ACHN (cell line): ENCODE measurements at regions not wholly inside any gene's neighbourhood (a gene's known extent, or its start where the extent isn't known, plus 50 kb on each side); places are given as distances from the start of the nearest gene placed in this dataset.

Experiments
- DNase-seq: peaks from one replicate; pipeline ENCODE4 v3.0.0-alpha.2; 2015
- in situ Hi-C: cut with HindIII; loops from 2 replicates; pipeline ENCODE4 v1.10.0; 2017; ENCODE audit warnings: low sequenced_read_pairs, low pct_ligation_motif_present, low pct_unique_long_range_greater_than_20kb

GRCh38 chr5:148937239-148937638 is 110.8 kb downstream of the ADRB2 start:
- in situ Hi-C loops: no loop called here
- no peak for DNase-seq

- in situ Hi-C loops: no loop called here
- no peak for DNase-seq
These were observed 111.6 kb downstream of the ADRB2 start for GRCh38 chr5:148937830-148938521.

GRCh38 chr5:148938522-148938882 is 112.1 kb downstream of the ADRB2 start:
- in situ Hi-C loops: no loop called here
- no peak for DNase-seq

GRCh38 chr5:148939676-148940075 is 113.3 kb downstream of the ADRB2 start:
- in situ Hi-C loops: no loop called here
- DNase-seq: no peak

GRCh38 chr5:148941810-148942209 is 115.4 kb downstream of the ADRB2 start:
- in situ Hi-C loops: no loop called here
- DNase-seq: no peak

GRCh38 chr5:148949841-148950470 is 112.9 kb downstream of the SH3TC2 start:
- no peak for DNase-seq
- in situ Hi-C loops: no loop called here

- in situ Hi-C loops: no loop called here
- DNase-seq: no peak
These were observed 112.4 kb downstream of the SH3TC2 start for GRCh38 chr5:148950471-148950863.

- no peak for DNase-seq
- in situ Hi-C loops: no loop called here
These were observed 112.0 kb downstream of the SH3TC2 start for GRCh38 chr5:148950892-148951291.

- in situ Hi-C loops: no loop called here
- DNase-seq: no peak
These were observed 111.2 kb downstream of the SH3TC2 start for GRCh38 chr5:148951612-148952011.

GRCh38 chr5:148952097-148952867 is 110.6 kb downstream of the SH3TC2 start:
- no peak for DNase-seq
- in situ Hi-C loops: no loop called here

GRCh38 chr5:148953711-148954110 is 109.2 kb downstream of the SH3TC2 start:
- in situ Hi-C loops: no loop called here
- DNase-seq: no peak
